ENCODE measurements at regions not wholly inside any gene's neighbourhood (a gene's known extent, or its start where the extent isn't known, plus 50 kb on each side); places are given as distances from the start of the nearest gene placed in this dataset.

GRCh38 chr7:24419511-24419910, 135.5 kb downstream of the NPY start:
- TF ChIP-seq POLR2AphosphoS5 (IDR thresholded peaks at IDR 0.05; ENCODE audit: low read depth, low read length) (no peak), REST (IDR thresholded peaks at IDR 0.05; ENCODE audit: insufficient read depth in 1 of 2, low read depth in 2 of 2, low read length in 2 of 2) (no peak), FOXP2 (optimal IDR thresholded peaks at IDR 0.05; ENCODE audit: borderline replicate concordance, extremely low read depth, extremely low read length, insufficient read depth) (no peak)

All from PFSK-1 (cell line).